ENCODE measurements at regions not wholly inside any gene's neighbourhood (a gene's known extent, or its start where the extent isn't known, plus 50 kb on each side); places are given as distances from the start of the nearest gene placed in this dataset.
"Not testable (repeated sequence)": the region's sequence is repeated elsewhere in the genome, so short reads cannot be mapped to it uniquely, and the experiment has no call there.

DNA sequence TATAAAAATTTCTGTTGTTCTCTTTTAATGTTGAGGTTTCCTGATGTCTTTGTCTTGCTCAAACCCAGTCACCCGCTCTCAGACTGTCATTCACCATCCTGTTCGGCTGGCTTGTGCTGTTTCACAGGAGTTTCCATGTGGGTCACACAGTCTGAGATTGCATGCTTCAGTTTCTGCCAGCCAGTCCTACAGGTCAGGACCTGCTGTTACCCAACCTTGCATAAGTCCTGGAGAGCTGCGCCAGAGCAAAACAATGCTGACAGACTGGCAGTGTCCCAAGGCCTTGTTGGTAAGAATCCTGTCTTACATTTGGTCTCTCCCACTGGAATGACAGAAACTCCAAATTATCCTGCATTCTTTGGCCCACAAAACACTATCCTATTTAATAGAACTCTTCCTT, 340.0 kb upstream of the SLITRK5 start:
- TF ChIP-seq GATA1 (IDR thresholded peaks at IDR 0.05; ENCODE audit: low read depth, low read length) (no peak), POLR2A (IDR thresholded peaks at IDR 0.05; ENCODE audit: low read length) (no peak)
- DNase-seq, result no peak

DNA sequence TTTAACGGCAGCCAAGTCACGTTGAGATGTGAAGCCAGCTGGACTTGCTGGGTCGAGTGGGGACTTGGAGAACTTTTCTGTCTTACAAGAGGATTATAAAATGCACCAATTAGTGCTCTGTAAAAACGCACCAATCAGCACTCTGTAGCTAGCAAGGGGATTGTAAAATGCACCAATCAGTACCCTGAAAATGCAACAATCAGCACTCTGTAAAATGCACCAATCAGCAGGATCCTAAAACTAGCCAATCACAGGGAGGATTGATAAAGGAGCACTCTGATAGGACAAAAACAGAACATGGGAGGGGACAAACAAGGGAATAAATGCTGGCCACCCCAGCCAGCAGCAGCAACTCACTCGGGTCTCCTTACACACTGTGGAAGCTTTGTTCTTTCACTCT, 337.6 kb upstream of the SLITRK5 start:
- TF ChIP-seq GATA1 (IDR thresholded peaks at IDR 0.05; ENCODE audit: low read depth, low read length), result no peak
- no peak for TF ChIP-seq POLR2A (IDR thresholded peaks at IDR 0.05; ENCODE audit: low read length)
- DNase-seq, result no peak

DNA sequence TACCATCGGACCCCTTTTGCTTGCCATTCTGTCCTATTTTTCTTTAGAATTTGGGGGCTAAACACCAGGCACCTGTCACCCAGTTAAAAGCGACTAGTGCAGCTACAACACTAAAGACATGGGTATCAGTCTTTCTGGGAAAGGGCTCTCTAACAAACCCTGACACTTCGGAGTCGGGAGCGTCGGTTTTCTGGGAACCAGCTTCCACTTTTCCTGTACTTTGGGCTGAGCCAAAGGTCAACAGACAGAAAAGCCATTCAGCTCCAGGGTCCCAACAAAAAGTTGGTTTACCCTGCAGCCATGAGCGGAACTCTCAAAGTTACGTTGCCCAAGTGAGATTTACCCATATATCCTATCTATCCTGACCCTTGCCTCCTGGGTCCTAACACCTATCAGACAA, 337.0 kb upstream of the SLITRK5 start:
- no peak for DNase-seq
- TF ChIP-seq POLR2A (IDR thresholded peaks at IDR 0.05; ENCODE audit: low read length), result no peak
- TF ChIP-seq GATA1 (IDR thresholded peaks at IDR 0.05; ENCODE audit: low read depth, low read length), result no peak

GRCh38 chr13:87336346-87336889, 334.8 kb upstream of the SLITRK5 start:
- DNase-seq, result not testable (repeated sequence)

GRCh38 chr13:87344176-87344575, 327.0 kb upstream of the SLITRK5 start:
- DNase-seq, result no peak
- TF ChIP-seq POLR2A (IDR thresholded peaks at IDR 0.05; ENCODE audit: low read length) (no peak), GATA1 (IDR thresholded peaks at IDR 0.05; ENCODE audit: low read depth, low read length) (no peak)

DNA sequence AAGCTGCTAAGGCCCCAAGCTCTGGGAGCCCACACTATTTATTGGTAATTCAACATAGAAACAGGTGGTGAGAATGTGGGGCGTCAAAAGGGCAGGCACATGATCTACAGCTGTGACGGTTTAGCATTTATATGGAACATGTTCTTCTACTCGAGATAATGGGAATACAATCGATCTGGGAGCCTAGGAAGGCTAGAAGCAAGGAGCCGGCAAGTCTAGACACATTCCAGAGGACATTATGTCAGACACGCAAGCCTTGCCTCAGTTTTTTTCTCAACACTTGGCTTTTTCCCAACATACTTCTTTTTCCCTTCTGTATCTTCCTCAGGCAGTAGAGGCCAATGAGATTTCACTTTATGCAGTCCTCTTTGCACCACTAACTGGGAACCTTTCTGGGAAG, 315.7 kb upstream of the SLITRK5 start:
- DNase-seq, result no peak
- no peak for TF ChIP-seq POLR2A (IDR thresholded peaks at IDR 0.05; ENCODE audit: low read length)
- TF ChIP-seq GATA1 (IDR thresholded peaks at IDR 0.05; ENCODE audit: low read depth, low read length), result no peak

DNA sequence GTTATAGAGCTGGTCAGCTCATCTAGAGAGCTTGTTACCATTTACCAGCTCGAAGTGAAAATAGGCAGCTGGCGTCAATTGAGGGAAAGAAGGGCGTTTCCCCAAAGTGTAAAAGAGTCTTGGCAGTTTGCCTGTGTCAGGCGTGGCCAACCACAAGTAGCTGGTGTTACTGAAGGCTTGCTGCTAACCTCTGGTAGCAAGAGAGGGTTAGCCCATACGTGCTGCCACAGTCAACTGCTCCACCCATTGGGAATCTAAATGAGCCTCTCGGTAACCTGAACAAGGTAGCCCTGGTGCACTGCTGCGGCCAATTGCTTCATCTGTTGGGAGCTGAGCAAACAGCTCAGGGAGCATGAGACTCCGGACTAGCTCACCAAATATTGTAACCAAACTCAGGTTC, 314.9 kb upstream of the SLITRK5 start:
- TF ChIP-seq POLR2A (IDR thresholded peaks at IDR 0.05; ENCODE audit: low read length), result no peak
- peak; percentile 43 to 57 for DNase-seq

DNA sequence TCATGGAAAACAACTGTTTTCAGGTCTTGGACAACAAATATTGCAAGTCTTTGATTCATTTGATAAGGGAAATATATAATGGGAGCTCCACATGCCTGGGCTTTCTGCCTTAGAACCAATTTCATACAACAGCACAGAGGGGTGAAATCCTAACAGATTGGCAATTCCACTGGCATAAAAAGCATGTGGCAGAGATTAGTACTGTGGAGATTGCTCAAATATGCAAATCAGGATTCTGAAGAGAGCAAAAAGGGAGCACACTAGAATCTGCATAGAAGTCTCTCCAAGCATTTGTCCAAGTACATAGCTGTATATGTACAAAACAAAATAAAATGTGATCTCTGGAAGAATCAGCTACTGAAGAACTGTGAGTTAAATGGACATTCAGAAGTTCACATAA, 312.9 kb upstream of the SLITRK5 start:
- no peak for TF ChIP-seq POLR2A (IDR thresholded peaks at IDR 0.05; ENCODE audit: low read length)
- no peak for TF ChIP-seq GATA1 (IDR thresholded peaks at IDR 0.05; ENCODE audit: low read depth, low read length)
- no peak for DNase-seq

GRCh38 chr13:87361216-87361615, 310.0 kb upstream of the SLITRK5 start:
- TF ChIP-seq POLR2A (IDR thresholded peaks at IDR 0.05; ENCODE audit: low read length), result no peak
- TF ChIP-seq GATA1 (IDR thresholded peaks at IDR 0.05; ENCODE audit: low read depth, low read length), result no peak
- DNase-seq, result no peak

GRCh38 chr13:87368639-87369038, 302.5 kb upstream of the SLITRK5 start:
- DNase-seq, result no peak
- TF ChIP-seq GATA1 (IDR thresholded peaks at IDR 0.05; ENCODE audit: low read depth, low read length), result no peak
- TF ChIP-seq POLR2A (IDR thresholded peaks at IDR 0.05; ENCODE audit: low read length), result no peak

DNA sequence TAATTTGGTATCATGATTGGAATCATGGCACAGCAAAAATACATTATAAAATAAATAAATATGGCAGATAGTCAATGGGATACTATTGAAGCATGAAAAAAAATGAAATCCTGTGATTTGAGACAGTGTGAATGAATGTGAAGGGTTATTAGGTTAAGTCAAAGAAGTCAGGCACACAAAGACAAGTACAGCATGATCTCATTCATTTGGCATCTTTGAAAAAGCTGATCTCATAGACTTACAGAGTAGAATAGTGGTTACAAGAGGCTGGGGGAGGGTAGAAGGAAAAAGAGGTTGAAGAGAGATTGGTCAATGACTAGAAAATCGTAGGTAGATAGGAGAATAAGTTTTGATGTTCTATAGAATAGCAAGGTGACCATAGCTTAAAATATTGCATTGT, 295.1 kb upstream of the SLITRK5 start:
- TF ChIP-seq GATA1 (IDR thresholded peaks at IDR 0.05; ENCODE audit: low read depth, low read length), result no peak
- TF ChIP-seq POLR2A (IDR thresholded peaks at IDR 0.05; ENCODE audit: low read length), result no peak
- no peak for DNase-seq

DNA sequence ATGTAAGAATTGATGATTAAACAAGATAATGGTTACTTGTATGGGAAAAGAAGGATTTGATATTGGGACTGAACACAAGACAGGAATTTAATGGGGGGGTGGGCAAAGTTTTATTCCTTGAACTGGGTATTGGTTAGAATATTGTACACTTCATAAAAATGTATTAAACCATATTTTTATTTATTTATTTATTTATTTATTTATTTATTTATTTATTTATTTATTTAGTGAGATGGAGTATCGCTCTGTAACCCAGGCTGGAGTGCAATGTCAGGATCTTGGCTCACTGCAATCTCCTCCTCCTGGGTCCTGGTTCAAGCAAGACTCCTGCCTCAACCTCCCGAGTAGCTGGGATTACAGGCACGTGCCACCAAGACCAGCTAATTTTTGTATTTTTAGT, 287.1 kb upstream of the SLITRK5 start:
- no peak for DNase-seq

DNA sequence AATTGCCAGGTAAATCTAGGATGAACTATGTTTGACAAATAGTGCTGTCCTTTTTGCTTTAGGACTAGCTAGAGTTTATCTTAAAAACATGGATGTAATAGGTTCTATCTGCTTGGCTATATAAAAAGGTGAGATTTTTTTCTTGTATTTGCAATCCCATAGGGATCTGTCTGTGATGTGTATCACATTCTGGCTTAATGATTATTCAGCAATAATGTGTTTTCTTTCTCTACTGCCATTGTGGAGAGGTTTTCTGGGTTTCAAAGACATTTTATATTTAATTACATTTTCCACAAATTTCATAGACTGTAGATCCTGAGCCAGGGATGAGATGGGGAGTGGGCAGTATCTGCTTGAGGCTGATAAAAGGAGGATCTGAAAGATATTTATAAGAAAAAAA, 277.8 kb upstream of the SLITRK5 start:
- TF ChIP-seq POLR2A (IDR thresholded peaks at IDR 0.05; ENCODE audit: low read length), result no peak
- no peak for TF ChIP-seq GATA1 (IDR thresholded peaks at IDR 0.05; ENCODE audit: low read depth, low read length)
- DNase-seq, result no peak

More for the DNA sequence above, 287.1 kb upstream of the SLITRK5 start:
- TF ChIP-seq GATA1 (IDR thresholded peaks at IDR 0.05; ENCODE audit: low read depth, low read length) (no peak), POLR2A (IDR thresholded peaks at IDR 0.05; ENCODE audit: low read length) (no peak)

DNA sequence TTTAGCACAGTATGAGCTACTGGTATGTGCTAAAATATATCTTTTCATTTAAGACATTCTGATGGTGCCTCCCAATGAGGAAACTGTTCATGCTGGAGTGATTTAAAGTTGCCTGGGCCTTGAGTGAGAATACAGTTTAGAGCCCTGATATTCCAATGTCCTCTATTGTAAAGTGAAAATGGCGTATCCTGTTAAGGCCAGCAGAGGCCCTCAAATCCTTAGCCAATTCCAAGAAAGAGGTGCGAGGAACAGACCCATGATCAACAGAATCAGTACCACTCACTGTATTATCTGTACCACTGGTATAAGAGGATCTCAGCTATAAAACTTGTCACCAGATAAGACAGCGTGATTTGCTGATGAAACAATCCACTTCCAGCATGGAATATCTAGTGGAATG, 273.1 kb upstream of the SLITRK5 start:
- TF ChIP-seq POLR2A (IDR thresholded peaks at IDR 0.05; ENCODE audit: low read length) (no peak), GATA1 (IDR thresholded peaks at IDR 0.05; ENCODE audit: low read depth, low read length) (no peak)

GRCh38 chr13:87403748-87404432, 267.3 kb upstream of the SLITRK5 start:
- peak in 1 of 2 experiments; percentile 1 for DNase-seq
- TF ChIP-seq GATA1 (IDR thresholded peaks at IDR 0.05; ENCODE audit: low read depth, low read length) (no peak), POLR2A (IDR thresholded peaks at IDR 0.05; ENCODE audit: low read length) (no peak)

More for the DNA sequence above, 273.1 kb upstream of the SLITRK5 start:
- no peak for DNase-seq

Data from erythroblast (primary cell).